HG02840 (cell line): ENCODE measurements at regions not wholly inside any gene's neighbourhood (a gene's known extent, or its start where the extent isn't known, plus 50 kb on each side); places are given as distances from the start of the nearest gene placed in this dataset.
"Not testable (repeated sequence)": the region's sequence is repeated elsewhere in the genome, so short reads cannot be mapped to it uniquely, and the experiment has no call there.

Source experiments
- ATAC-seq: cut with Tn5 transposase; IDR thresholded peaks from one replicate; pipeline ENCODE4 v1.9.1; 2021; ENCODE audit warnings: mild to moderate bottlenecking, moderate library complexity, moderate number of reproducible peaks; ENCODE audit not compliant: unreplicated experiment, low FRiP score

GRCh38 chr10:16231176-16231575 lies 205.6 kb upstream of the PTER start:
- no peak for ATAC-seq

GRCh38 chr10:16231734-16232435 lies 204.9 kb upstream of the PTER start:
- ATAC-seq = no peak

GRCh38 chr10:16232441-16232840 lies 204.4 kb upstream of the PTER start:
- ATAC-seq = no peak

GRCh38 chr10:16234916-16235315 lies 201.9 kb upstream of the PTER start:
- no peak for ATAC-seq

GRCh38 chr10:16242446-16242845 lies 194.4 kb upstream of the PTER start:
- no peak for ATAC-seq

GRCh38 chr10:16242859-16243613 lies 193.8 kb upstream of the PTER start:
- ATAC-seq = no peak

GRCh38 chr10:16250136-16250535 lies 186.7 kb upstream of the PTER start:
- not testable (repeated sequence) for ATAC-seq

- no peak for ATAC-seq
These were observed 180.5 kb upstream of the PTER start for GRCh38 chr10:16256336-16256735.

GRCh38 chr10:16258291-16259040 lies 178.3 kb upstream of the PTER start:
- ATAC-seq = no peak

GRCh38 chr10:16259726-16260125 lies 177.1 kb upstream of the PTER start:
- no peak for ATAC-seq

GRCh38 chr10:16260388-16260787 lies 176.4 kb upstream of the PTER start:
- ATAC-seq = no peak

- no peak for ATAC-seq
These were observed 165.2 kb upstream of the PTER start for GRCh38 chr10:16271571-16271970.

GRCh38 chr10:16274911-16275310 lies 161.9 kb upstream of the PTER start:
- no peak for ATAC-seq

GRCh38 chr10:16280595-16280994 lies 156.2 kb upstream of the PTER start:
- ATAC-seq = no peak

GRCh38 chr10:16292366-16292765 lies 144.4 kb upstream of the PTER start:
- ATAC-seq = no peak

- ATAC-seq = no peak
These were observed 139.7 kb upstream of the PTER start for GRCh38 chr10:16297069-16297468.

- no peak for ATAC-seq
These were observed 139.2 kb upstream of the PTER start for GRCh38 chr10:16297642-16298041.

- no peak for ATAC-seq
These were observed 132.5 kb upstream of the PTER start for GRCh38 chr10:16304311-16304710.

GRCh38 chr10:16310440-16310839 lies 126.4 kb upstream of the PTER start:
- no peak for ATAC-seq

- ATAC-seq = no peak
These were observed 122.6 kb upstream of the PTER start for GRCh38 chr10:16314259-16314658.

- no peak for ATAC-seq
These were observed 119.9 kb upstream of the PTER start for GRCh38 chr10:16316733-16317390.
